ENCODE measurements at regions not wholly inside any gene's neighbourhood (a gene's known extent, or its start where the extent isn't known, plus 50 kb on each side); places are given as distances from the start of the nearest gene placed in this dataset.

DNA sequence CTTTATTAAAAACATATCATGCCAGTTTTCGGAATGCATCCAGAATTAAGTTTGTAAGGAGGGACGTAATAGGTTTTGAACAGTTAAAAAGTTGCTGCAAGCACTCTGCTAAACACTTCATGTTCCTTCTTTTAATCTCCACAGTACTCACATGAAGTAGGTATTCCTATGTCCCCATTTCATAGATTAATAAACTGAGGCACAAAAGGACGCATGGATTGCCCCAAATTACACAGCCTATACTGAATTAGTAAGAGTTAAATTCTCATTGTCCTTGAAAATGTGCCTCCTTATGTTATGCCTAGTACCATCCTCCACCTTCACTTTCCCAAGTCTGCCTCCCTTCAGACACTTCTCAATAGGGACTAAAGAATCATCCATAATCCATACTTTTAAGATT is 358.9 kb upstream of the ATP5MC3 start:
- H3K4me1 ChIP-seq (ENCODE audit: control insufficient read depth in 2 of 3, insufficient read depth in 2 of 3, low read depth in 1 of 3, low read length in 3 of 3), result no peaks in the 10 kb centered on the region
- DNase-seq, result no peak
- intact Hi-C loops (cut with DNase I), result no loop called here
- peaks cover 0 to 5% (median 0%) of the 10 kb centered on the region in 3 donors for H3K9me3 ChIP-seq (ENCODE audit: control insufficient read depth in 2 of 3, insufficient read depth in 1 of 3, low read length in 3 of 3)
- no peaks in the 10 kb centered on the region for H3K27me3 ChIP-seq (ENCODE audit: control insufficient read depth, insufficient read depth, low read length)
- FAIRE-seq, result no peak
- no peak overlapping the region for H3K27ac ChIP-seq (ENCODE audit: low read depth in 2 of 2, low read length in 2 of 2)
- TF ChIP-seq CTCF (IDR thresholded peaks at IDR 0.05; ENCODE audit: borderline replicate concordance, extremely low read depth, insufficient read depth), result no peak
- H3K36me3 ChIP-seq (ENCODE audit: control insufficient read depth in 2 of 3, insufficient read depth in 3 of 3, low read length in 3 of 3), result no peaks in the 10 kb centered on the region
- no peak overlapping the region for H3K4me3 ChIP-seq (ENCODE audit: low read length in 3 of 3)
- no peak overlapping the region for H3K9ac ChIP-seq (ENCODE audit: low read length in 3 of 3)

- intact Hi-C loops (cut with DNase I), result no loop called here
- FAIRE-seq (no peak), DNase-seq (no peak)
- peaks cover 0 to 3% (median 0%) of the 10 kb centered on the region in 3 donors for H3K9me3 ChIP-seq (ENCODE audit: control insufficient read depth in 2 of 3, insufficient read depth in 1 of 3, low read length in 3 of 3)
- no peak overlapping the region for H3K9ac ChIP-seq (ENCODE audit: low read length in 3 of 3)
- no peaks in the 10 kb centered on the region for H3K4me1 ChIP-seq (ENCODE audit: control insufficient read depth in 2 of 3, insufficient read depth in 2 of 3, low read depth in 1 of 3, low read length in 3 of 3)
- no peaks in the 10 kb centered on the region for H3K27me3 ChIP-seq (ENCODE audit: control insufficient read depth, insufficient read depth, low read length)
- no peak overlapping the region for H3K4me3 ChIP-seq (ENCODE audit: low read length in 3 of 3)
- no peak for TF ChIP-seq CTCF (IDR thresholded peaks at IDR 0.05; ENCODE audit: borderline replicate concordance, extremely low read depth, insufficient read depth)
- no peaks in the 10 kb centered on the region for H3K36me3 ChIP-seq (ENCODE audit: control insufficient read depth in 2 of 3, insufficient read depth in 3 of 3, low read length in 3 of 3)
- H3K27ac ChIP-seq (ENCODE audit: low read depth in 2 of 2, low read length in 2 of 2), result no peak overlapping the region
These were observed 357.6 kb upstream of the ATP5MC3 start for GRCh38 chr2:175539122-175539521.

- no peaks in the 10 kb centered on the region for H3K27me3 ChIP-seq (ENCODE audit: control insufficient read depth, insufficient read depth, low read length)
- H3K4me1 ChIP-seq (ENCODE audit: control insufficient read depth in 2 of 3, insufficient read depth in 2 of 3, low read depth in 1 of 3, low read length in 3 of 3), result no peaks in the 10 kb centered on the region
- H3K27ac ChIP-seq (ENCODE audit: low read depth in 2 of 2, low read length in 2 of 2), result no peak overlapping the region
- DNase-seq, result no peak
- no peak for TF ChIP-seq CTCF (IDR thresholded peaks at IDR 0.05; ENCODE audit: borderline replicate concordance, extremely low read depth, insufficient read depth)
- H3K36me3 ChIP-seq (ENCODE audit: control insufficient read depth in 2 of 3, insufficient read depth in 3 of 3, low read length in 3 of 3), result no peaks in the 10 kb centered on the region
- intact Hi-C loops (cut with DNase I), result no loop called here
- H3K9ac ChIP-seq (ENCODE audit: low read length in 3 of 3), result no peak overlapping the region
- no peak overlapping the region for H3K4me3 ChIP-seq (ENCODE audit: low read length in 3 of 3)
- FAIRE-seq, result no peak
- no peaks in the 10 kb centered on the region for H3K9me3 ChIP-seq (ENCODE audit: control insufficient read depth in 2 of 3, insufficient read depth in 1 of 3, low read length in 3 of 3)
These were observed 354.5 kb upstream of the ATP5MC3 start for GRCh38 chr2:175536059-175536458.

- no peak for DNase-seq
- FAIRE-seq, result no peak
- intact Hi-C loops (cut with DNase I), result no loop called here
- H3K9ac ChIP-seq (ENCODE audit: low read length in 3 of 3), result no peak overlapping the region
- no peaks in the 10 kb centered on the region for H3K36me3 ChIP-seq (ENCODE audit: control insufficient read depth in 2 of 3, insufficient read depth in 3 of 3, low read length in 3 of 3)
- no peaks in the 10 kb centered on the region for H3K4me1 ChIP-seq (ENCODE audit: control insufficient read depth in 2 of 3, insufficient read depth in 2 of 3, low read depth in 1 of 3, low read length in 3 of 3)
- H3K27me3 ChIP-seq (ENCODE audit: control insufficient read depth, insufficient read depth, low read length), result no peaks in the 10 kb centered on the region
- H3K4me3 ChIP-seq (ENCODE audit: low read length in 3 of 3), result no peak overlapping the region
- no peak overlapping the region for H3K27ac ChIP-seq (ENCODE audit: low read depth in 2 of 2, low read length in 2 of 2)
- H3K9me3 ChIP-seq (ENCODE audit: control insufficient read depth in 2 of 3, insufficient read depth in 1 of 3, low read length in 3 of 3), result no peaks in the 10 kb centered on the region
- TF ChIP-seq CTCF (IDR thresholded peaks at IDR 0.05; ENCODE audit: borderline replicate concordance, extremely low read depth, insufficient read depth), result no peak
These were observed 354.1 kb upstream of the ATP5MC3 start for GRCh38 chr2:175535631-175536030.

All from kidney (tissue), 13 donors.